Spleen (tissue), 3 donors: ENCODE measurements at regions not wholly inside any gene's neighbourhood (a gene's known extent, or its start where the extent isn't known, plus 50 kb on each side); places are given as distances from the start of the nearest gene placed in this dataset.

Experiments
- POLR2A ChIP-seq, 3 donors: fragments of 450-650 bp; IDR thresholded peaks; one replicate each; pipeline ENCODE4 v1.5.1; 2017; ENCODE audit warnings: antibody characterized with exemption in 3 of 3, mild to moderate bottlenecking in 1 of 3
- POLR2AphosphoS5 ChIP-seq, 3 donors: sonication (generic); formaldehyde crosslinking; IDR thresholded peaks; one replicate each; pipeline ENCODE4 v1.5.1; 2017; ENCODE audit warnings: antibody characterized with exemption in 3 of 3

DNA sequence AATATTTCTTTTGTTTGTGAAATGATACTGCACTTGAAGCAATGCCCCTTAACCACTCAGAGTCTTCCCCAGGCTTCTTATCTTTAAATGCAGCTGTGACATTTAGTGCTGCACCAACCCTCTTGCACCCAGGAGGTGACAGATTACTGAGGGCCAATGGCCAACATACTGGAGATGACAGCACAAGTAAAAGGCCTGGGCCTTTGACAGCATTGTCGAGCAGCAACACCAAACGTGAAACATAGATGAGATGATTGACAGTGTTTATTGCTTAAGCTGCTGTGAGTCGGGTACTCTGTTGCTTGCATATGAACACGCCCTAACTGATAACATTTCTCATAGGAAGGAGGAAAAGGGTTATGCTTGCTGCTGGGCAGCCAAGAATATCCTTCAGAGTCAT is 80.3 kb downstream of the THNSL2 start:
- TF ChIP-seq POLR2AphosphoS5 (IDR thresholded peaks at IDR 0.05): no peak
- TF ChIP-seq POLR2A (IDR thresholded peaks at IDR 0.05): no peak
